OCI-LY7 (cell line): ENCODE measurements at regions not wholly inside any gene's neighbourhood (a gene's known extent, or its start where the extent isn't known, plus 50 kb on each side); places are given as distances from the start of the nearest gene placed in this dataset.

Source experiments
- CTCF ChIP-seq: fragments of 200-600 bp; sonication (generic); conservative IDR thresholded peaks from 2 replicates; pipeline ENCODE4 v1.5.1; 2014; ENCODE audit warnings: mild to moderate bottlenecking, antibody characterized with exemption, low read length, moderate library complexity, mixed read lengths
- EZH2phosphoT487 ChIP-seq: fragments of 200-600 bp; sonication (generic); IDR thresholded peaks from 2 replicates; pipeline ENCODE4 v1.6.1; 2018; ENCODE audit warnings: low read depth, borderline replicate concordance, mild to moderate bottlenecking, mixed run types, antibody characterized with exemption, low read length, moderate library complexity, mixed read lengths

GRCh38 chr3:38994251-38994650 lies 57.5 kb downstream of the SCN11A start:
- TF ChIP-seq CTCF (no peak), EZH2phosphoT487 (no peak)
